Choroid plexus epithelial cell (primary cell): ENCODE measurements at regions not wholly inside any gene's neighbourhood (a gene's known extent, or its start where the extent isn't known, plus 50 kb on each side); places are given as distances from the start of the nearest gene placed in this dataset.

Source experiments
- DNase-seq: peaks from one replicate; pipeline ENCODE4 v3.0.0-alpha.2; 2010; ENCODE audit warnings: low read depth
- H3K4me3 ChIP-seq: 2 replicates; pipeline ENCODE4 v1.5.1; 2011; ENCODE audit warnings: low read depth, mild to moderate bottlenecking, control low read depth, low read length, moderate library complexity
- TF ChIP-seq, protein P1 (sequence below): conservative IDR thresholded peaks from 2 replicates; pipeline ENCODE4 v1.5.1; 2011; ENCODE audit warnings: low read depth, mild to moderate bottlenecking, control low read depth, inconsistent platforms, low read length, moderate library complexity

DNA sequence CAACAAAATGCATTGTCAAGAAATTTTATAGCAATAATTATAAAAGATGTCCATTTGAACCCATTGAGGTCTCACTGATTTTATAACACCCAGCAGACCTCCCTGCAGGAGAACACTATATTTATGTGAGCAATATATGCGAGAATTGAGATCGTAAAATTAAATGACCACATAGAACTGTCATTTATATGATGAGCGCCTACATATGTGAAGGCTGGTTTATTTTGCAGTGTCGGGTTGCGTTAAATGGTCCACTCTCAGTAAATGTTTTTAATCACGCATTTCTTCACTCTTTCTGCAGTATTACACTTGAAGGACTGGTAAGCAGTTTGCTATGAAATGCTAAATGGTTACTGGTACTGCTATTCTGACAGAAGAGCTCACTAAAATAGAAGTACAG is 408.5 kb upstream of the AGTR1 start:
- TF ChIP-seq, protein P1, sequence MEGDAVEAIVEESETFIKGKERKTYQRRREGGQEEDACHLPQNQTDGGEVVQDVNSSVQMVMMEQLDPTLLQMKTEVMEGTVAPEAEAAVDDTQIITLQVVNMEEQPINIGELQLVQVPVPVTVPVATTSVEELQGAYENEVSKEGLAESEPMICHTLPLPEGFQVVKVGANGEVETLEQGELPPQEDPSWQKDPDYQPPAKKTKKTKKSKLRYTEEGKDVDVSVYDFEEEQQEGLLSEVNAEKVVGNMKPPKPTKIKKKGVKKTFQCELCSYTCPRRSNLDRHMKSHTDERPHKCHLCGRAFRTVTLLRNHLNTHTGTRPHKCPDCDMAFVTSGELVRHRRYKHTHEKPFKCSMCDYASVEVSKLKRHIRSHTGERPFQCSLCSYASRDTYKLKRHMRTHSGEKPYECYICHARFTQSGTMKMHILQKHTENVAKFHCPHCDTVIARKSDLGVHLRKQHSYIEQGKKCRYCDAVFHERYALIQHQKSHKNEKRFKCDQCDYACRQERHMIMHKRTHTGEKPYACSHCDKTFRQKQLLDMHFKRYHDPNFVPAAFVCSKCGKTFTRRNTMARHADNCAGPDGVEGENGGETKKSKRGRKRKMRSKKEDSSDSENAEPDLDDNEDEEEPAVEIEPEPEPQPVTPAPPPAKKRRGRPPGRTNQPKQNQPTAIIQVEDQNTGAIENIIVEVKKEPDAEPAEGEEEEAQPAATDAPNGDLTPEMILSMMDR: no peak
- no peak for DNase-seq
- no peak overlapping the region for H3K4me3 ChIP-seq

DNA sequence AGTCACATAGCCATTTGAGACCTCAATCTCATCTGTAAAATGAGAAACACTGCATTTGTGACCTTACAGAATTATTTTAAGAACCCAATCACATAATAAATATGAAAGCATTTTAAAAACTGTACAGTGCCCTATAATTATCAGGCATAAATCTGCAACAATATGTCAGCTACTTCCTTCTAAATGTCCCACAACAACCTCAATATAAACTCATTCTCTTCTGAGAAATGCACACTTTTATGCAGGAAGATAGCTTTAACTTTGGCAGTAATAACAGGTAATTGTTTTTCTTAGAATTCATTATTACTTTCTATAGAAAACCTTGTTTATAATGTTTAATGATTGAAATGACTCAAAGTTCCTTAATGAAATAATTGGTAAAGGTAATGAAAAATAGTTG is 400.7 kb upstream of the AGTR1 start:
- TF ChIP-seq, protein P1: no peak
- DNase-seq: no peak
- no peak overlapping the region for H3K4me3 ChIP-seq

DNA sequence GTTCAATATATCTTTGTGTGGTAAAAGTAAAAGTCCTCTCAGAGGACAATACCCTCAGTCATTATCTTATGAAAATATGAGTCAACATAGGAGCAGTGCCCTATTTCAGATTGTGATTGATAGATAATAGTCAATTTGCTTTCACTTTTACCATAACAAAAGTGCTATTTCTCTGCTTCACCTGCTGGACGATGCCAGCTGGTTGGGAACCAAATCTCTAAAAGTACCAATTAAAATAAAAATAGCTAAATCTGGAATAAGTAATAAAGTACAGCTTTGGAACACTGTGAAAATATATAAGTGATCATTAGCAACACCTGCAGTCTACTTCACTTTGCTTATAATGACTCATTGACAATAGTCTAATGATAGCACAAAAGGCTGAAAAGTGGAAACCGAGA is 390.3 kb upstream of the AGTR1 start:
- TF ChIP-seq, protein P1: no peak
- no peak for DNase-seq
- H3K4me3 ChIP-seq: no peak overlapping the region

DNA sequence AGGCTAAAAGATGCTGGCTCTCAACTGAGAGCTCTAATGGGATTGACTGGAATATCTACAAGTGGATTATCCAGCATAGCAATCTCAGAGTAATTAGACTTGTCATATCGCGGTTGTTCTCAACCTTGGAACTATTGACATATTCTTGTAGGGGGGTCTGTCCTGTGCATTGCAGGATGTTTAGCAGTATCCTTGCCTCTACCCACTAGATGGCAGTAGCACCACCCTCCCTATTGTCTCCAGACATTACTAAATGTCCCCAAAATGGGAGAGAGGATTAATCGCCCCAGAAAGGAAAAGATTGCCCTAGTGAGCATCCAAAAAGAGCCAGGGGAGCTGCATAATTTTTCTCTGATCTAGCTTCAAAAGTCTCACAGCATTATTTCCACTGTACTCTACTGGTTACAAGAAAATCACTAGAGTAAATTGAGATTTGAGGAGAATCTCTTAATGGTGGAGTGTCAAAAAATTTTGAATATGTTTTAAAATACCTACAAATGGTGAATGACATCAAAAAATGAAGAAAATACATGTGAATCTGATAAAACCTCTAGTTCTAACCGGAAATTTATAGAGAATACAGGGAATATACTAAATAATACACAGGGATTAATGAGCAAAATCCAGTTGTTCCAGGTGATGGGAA is 388.2 kb upstream of the AGTR1 start:
- H3K4me3 ChIP-seq: no peak overlapping the region
- TF ChIP-seq, protein P1: peak; percentile 90
- peak; percentile 76 for DNase-seq

DNA sequence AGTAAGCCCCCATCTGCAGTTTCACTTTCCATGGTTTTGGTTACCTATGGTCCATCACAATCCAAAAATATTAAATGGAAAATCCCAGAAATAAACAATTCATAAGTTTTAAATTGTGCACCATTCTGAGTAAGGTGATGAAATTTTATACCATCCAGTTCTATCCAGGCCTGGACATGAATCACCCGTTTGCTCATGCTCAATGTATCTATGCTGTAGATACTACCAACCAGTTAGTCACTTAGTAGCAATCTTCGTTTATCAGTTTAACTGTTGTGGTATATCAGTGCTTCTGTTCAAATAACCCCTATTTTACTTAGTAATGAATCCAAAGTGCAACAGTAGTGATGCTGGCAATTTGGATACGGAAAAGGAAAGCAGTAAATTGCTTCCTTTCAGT is 381.9 kb upstream of the AGTR1 start:
- H3K4me3 ChIP-seq: no peak overlapping the region
- DNase-seq: no peak
- TF ChIP-seq, protein P1: no peak

DNA sequence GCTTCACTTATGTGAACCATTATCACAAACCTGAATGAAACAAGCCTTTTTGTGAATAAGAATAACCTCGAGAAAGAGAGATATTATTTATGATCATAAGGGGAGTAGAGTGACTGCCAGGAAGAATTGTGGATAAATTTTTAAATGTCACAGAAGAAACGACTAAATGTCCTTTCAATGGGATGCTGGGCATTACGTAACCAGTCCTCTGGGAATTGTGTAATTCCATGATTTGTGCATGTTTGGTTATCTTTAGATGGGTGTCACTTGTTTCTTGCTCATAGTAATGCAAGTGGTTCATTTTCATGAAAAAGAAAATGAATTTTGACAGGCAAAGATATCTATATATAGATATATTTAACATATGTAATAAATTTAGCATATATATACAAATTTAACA is 379.5 kb upstream of the AGTR1 start:
- TF ChIP-seq, protein P1: no peak
- no peak overlapping the region for H3K4me3 ChIP-seq
- no peak for DNase-seq

DNA sequence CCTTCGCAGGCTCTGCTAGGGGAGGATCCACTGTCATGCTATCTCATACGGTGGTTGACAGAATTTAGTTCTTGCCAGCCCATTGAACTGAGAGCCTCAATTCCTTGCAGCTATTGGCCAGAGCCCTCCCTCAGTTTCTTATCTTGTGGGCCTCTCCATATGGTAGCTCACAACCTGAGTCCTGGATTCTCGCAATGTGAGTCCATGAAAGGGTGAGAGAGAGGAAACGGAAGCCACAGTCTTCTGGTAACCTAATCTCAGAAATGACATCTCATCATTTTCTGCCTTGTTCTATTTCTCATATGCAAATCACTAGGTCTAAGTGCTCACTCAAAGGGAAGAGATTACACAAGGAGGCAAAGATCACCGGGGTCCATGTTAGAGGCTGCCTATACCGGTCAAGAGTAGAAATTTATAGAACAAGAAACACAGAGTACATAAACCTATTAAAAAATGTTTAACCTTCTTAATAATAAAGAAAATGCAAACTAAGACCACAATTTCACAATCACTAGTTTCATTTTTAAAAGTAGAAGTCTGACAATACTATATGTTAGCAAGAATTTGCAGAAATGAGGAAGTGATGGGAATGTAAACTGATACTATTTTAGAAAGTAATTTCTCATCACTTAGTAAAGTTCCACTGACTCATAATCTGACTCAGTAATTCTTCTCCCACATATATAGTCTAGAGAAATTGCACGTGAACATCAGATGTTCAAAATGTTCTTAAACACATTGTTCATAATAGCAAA is 378.4 kb upstream of the AGTR1 start:
- peak; percentile 89 for DNase-seq
- TF ChIP-seq, protein P1: no peak
- H3K4me3 ChIP-seq: peak overlapping the region; percentile 28
